OCI-LY1 (cell line): ENCODE measurements at regions not wholly inside any gene's neighbourhood (a gene's known extent, or its start where the extent isn't known, plus 50 kb on each side); places are given as distances from the start of the nearest gene placed in this dataset.

Experiments used
- CTCF ChIP-seq: fragments of 200-600 bp; sonication (generic), shearing (Covaris generic); IDR thresholded peaks from 2 replicates; pipeline ENCODE4 v1.5.1; 2017; ENCODE audit warnings: mild to moderate bottlenecking, antibody characterized with exemption, low read length, moderate library complexity, mixed read lengths
- EZH2 ChIP-seq: fragments of 200-600 bp; sonication (generic), shearing (Covaris generic); IDR thresholded peaks from 2 replicates; pipeline ENCODE4 v1.8.0; 2017; ENCODE audit warnings: borderline replicate concordance, mixed run types, mild to moderate bottlenecking, antibody characterized with exemption, low read length, moderate library complexity, mixed read lengths

- no peak for TF ChIP-seq CTCF
- TF ChIP-seq EZH2: no peak
Measured at GRCh38 chr10:123381224-123381623, 227.0 kb downstream of the BUB3 start.
